HG02981 (cell line): ENCODE measurements at regions not wholly inside any gene's neighbourhood (a gene's known extent, or its start where the extent isn't known, plus 50 kb on each side); places are given as distances from the start of the nearest gene placed in this dataset.

Source experiments
- ATAC-seq: cut with Tn5 transposase; IDR thresholded peaks from one replicate; pipeline ENCODE4 v1.9.1; 2021; ENCODE audit warnings: mild to moderate bottlenecking, moderate library complexity; ENCODE audit not compliant: unreplicated experiment

DNA sequence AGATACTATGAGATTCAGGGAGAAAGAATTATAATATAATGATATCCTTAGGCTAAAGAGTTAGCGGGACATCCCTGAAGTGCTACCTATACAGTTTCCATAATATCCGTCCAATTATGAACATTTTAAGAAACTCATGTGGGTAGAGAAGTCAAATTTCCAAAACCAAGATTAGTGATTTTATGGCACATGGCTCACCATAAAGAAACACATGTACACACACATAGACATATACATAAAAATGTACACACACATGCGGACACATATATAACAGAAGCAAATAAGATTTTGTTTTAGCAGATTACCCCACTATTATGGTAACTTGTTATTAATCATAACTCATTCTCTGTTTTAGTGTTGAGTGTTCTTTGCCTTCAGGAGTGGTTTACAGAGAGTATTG lies 566.7 kb upstream of the NEGR1 start:
- ATAC-seq, result no peak

DNA sequence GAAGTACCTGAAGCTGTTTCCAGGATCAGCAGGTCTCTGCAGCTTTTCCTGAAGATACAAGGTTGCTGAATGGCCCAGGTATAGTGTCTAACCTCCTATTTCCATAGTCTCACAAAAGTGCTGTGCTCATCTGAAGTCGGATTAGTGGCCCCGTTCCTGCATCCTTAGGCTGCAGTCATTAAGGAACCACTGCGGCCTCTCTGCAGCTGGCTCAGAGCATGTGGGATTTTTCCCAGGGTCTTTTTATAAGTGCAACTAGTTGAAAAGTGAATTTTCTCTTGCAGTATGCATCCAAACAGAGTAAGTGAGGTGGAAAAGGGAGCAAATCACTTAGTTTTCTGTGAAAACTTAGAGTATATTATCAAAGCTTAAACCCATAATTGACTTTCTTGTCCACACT lies 565.3 kb upstream of the NEGR1 start:
- ATAC-seq, result no peak

DNA sequence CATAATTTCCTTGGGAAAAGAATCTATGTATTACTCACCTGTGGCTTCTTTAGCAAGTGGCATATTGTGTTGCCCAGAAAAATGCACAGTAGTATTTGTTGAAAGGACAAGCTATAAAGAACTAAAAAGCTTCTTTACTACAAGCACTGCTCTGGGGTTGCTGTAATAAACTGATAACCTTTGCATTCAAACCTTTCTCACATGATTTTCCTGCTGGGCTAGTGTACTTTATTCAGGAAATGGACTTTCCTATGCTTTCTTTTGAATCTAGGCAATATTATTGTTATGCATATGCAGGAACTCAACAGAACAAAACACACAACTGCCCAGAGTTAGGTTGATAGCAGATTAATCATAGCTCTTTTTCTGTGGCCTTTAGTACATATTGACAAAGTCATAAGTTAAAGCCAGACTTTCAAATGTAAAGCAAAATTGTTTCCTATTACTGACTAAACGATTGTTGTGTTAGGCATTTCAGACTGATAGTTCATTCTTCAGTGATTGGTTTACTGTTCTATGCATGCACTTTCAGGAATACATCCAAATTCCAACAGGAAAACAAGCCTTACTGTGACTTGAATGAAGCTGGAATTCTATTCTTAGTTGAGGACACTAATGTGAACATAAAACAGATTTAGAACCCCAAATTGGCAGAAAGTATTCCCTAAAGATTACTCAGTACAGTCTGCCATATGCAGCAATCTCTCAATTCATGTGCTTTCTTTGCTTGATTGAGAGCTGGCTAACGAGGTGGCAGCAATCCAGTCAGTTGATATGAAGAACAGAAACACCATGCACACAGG lies 564.3 kb upstream of the NEGR1 start:
- ATAC-seq, result no peak

DNA sequence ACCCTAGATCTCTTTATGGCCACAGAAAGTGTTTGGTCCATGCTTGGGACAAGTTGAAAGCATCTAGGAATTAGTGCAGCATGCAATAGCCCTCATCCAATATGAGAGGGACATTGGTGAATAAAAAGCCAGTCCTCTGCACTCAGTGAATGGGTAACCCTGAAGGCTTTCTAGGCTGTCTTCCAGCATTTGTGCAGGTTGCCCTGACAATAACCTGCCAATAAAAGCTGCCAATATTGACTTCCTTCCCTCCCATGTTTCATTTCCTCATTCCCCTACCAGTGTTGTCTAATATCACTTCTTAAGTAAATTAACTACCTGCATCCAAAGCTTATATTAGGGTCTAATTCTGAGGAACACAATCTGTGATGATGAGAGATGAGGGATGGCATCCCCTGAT lies 563.6 kb upstream of the NEGR1 start:
- no peak for ATAC-seq

DNA sequence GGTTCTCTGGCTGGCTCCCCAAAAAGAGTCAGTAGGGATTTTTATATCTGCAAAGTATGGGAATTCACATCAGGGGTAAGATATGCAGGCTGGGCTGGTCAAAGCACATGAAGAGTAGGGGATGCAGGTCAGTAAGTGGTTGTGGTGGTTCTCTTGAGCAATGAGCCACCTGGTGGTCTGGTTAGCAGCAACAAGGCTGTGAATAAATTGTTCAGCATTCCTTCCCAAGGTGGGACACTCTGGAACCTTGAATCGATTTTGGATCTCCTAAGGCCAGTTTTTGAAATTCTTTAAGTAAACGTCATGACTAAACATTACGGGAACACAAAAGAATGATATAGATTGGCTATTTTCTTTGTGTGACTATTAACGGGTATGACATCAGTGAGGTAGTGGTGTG lies 563.0 kb upstream of the NEGR1 start:
- ATAC-seq, result no peak

DNA sequence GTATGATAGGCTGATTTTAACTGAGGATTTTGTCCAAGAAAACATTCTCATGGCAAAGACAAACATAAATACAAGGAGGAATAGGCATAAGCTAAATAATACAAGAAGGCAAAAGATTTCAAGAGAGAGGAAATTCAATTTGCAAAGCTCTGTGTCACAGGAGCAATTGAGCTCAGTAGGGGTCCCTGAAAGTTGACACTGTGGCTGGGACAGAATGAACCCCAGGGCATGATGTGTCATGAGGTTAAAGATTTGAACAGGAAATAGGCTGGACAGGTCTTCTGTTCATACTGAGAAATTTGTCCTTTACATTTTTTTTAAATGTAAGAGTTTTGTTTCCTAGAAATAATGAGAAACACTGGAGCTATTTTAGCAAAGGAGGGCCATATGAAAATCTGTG lies 555.4 kb upstream of the NEGR1 start:
- ATAC-seq, result no peak

DNA sequence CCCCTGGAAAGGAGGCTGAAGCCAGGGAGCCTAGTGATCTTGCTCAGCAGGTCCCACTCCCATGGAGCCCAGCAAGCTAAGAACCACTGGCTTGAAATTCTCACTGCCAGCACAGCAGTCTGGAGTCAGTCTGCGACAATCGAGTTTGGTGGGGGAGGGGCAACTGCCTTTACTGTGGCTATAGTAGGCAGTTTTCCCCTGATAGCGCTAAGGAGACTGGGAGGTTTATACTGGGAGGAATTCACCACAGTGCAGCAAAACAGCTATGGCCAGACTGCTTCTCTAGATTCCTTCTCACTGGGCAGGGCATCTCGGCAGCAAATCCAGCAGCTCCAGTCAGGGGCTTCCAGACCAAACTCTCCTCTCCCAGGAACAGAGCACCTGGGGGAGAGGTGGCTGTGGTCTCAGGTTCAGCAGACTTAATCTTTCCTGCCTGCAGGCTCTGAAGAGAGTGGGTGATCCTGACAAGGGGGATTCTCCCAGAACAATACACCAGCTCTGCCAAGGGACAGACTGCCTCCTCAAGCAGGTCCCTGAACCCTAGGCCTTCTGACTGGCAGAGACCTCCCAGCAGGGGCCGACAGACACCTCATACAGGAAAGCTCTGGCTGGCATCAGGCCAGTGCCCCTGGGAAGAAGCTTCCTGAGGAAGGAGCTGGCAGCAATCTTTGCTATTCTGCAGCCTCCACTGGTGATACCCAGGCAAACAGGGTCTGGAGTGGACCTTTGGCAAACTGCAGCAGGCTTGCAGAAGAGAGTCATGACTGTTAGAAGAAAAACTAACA lies 548.5 kb upstream of the NEGR1 start:
- ATAC-seq, result no peak

DNA sequence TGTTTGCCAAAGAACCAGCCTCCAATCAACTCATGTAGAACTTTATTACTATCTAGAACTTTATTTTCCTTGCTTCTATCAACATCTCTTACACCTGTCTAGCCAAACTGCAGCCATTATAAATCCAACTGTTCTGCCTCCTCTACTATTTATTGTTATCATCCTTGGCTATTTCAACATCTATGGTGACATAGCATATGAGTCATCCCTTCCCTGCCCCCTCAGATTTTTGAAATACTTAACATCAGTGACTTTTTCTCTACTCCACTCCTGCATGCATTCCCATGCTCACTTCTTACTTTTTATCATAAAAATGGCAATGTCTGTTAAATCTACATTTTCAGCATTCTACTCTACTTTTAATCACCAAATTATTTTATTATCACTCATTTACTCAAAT lies 544.9 kb upstream of the NEGR1 start:
- ATAC-seq, result no peak

DNA sequence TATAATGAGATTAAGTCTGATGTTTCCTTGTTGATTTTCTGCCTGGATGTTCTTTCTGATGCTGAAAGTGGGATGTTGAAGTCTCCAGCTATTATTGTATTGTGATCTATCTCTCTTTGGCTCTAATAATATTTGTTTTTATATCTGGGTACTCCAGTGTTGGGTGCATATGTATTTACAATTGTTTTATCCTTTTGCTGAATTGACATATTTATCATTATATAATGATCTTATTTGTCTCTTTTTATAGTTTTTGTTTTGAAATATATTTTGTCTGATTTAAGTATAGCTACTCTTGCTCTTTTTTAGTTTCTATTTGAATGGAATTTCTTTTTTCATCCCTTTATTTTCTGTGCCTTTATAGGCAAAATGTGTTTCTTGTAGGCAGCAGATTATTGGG lies 522.2 kb upstream of the NEGR1 start:
- ATAC-seq, result no peak

GRCh38 chr1:72781038-72781437 lies 498.7 kb upstream of the NEGR1 start:
- ATAC-seq, result no peak

- ATAC-seq, result no peak
Observed at GRCh38 chr1:72780212-72780611, 497.9 kb upstream of the NEGR1 start.

DNA sequence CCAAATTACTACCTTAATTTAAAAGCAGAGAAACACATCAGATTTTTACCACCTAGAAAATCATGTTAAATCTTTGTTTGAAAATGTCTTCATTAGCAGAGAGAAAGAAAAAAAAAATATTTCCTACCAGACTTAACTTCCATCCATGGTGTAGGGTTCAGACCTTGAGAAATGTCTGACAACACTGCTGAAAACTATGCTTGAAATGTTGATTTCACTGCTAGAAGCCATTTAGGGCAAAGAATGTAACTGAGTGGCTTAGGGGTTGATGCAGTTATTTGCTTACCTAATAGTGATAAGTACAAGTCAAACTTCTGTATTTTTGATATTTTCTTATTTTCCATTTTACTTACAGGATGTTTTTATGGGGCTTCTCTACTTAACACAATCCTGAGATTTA lies 495.6 kb upstream of the NEGR1 start:
- ATAC-seq, result no peak

DNA sequence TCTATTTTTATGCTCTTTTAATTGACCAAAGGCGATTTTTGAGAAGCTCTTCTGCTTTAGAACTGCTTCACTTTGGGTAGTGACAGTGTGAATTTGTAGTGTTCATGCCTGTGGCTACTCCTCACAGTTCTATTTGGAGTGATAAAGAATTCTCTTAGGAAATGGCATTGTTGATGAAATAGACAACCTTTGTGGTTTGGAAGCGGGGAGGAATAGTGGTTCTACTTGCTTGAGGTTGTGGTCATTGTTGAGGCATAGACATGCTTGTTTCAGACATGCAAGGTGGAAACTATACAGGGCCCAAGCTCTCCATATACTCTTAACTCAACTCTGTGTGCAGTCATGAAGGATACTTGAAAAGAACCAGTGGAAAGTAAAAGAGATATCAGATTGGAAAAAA lies 481.1 kb upstream of the NEGR1 start:
- ATAC-seq, result no peak

GRCh38 chr1:72759486-72759885 lies 477.1 kb upstream of the NEGR1 start:
- ATAC-seq, result no peak

DNA sequence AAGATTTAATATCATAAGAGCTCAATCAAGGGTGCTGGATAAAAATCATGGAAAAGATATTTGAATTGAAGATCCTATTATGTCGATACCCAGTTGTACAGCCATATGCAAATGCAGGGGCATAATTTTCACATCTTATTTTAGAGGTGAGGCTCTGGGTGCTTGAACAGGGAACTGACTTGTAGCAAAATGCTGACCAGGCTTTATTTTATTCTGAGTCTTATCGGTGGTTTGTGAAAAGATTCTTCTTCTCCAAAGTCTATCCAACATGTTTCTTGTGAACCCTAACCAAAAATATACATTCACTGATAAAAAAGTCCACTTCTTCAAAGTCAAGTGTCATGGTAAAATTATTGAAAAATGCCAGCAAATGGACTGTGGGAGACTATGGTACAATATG lies 475.5 kb upstream of the NEGR1 start:
- ATAC-seq, result no peak

DNA sequence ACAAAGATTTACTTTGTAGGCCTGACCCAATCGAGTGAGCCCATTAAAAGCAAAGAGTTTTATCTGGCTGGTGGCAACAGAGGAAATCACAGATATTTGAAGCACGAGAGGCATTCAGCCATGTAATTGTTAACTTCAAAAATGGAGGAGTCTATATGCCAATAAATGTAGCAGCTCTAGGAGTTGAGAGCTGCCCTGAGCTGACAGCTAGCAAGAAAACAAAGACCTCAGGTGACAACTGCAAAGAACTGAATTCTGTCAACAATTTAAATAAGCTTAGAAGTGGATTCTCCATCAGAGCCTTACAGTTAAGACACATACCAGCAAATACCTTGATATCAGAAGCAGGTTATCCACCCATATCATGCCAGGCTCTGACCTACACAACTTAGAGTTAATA lies 463.1 kb upstream of the NEGR1 start:
- ATAC-seq, result no peak

DNA sequence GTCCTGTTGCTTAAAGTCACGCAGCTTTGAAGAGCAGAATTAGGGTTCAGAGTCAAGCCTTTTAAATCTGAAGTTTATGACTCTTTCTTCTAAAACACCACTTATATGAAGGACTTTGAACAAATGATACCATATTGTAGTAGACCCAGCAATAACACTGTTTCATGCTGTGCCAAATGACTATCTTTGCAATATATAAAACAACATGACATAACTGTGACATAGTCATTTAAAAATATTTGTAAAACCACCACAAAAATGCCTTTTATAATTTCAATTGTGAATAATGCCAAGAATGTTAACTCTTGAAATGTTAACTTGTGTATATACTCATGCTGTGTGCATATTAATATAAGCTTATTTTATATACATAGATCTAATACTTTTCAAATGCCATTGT lies 452.1 kb upstream of the NEGR1 start:
- ATAC-seq, result no peak

DNA sequence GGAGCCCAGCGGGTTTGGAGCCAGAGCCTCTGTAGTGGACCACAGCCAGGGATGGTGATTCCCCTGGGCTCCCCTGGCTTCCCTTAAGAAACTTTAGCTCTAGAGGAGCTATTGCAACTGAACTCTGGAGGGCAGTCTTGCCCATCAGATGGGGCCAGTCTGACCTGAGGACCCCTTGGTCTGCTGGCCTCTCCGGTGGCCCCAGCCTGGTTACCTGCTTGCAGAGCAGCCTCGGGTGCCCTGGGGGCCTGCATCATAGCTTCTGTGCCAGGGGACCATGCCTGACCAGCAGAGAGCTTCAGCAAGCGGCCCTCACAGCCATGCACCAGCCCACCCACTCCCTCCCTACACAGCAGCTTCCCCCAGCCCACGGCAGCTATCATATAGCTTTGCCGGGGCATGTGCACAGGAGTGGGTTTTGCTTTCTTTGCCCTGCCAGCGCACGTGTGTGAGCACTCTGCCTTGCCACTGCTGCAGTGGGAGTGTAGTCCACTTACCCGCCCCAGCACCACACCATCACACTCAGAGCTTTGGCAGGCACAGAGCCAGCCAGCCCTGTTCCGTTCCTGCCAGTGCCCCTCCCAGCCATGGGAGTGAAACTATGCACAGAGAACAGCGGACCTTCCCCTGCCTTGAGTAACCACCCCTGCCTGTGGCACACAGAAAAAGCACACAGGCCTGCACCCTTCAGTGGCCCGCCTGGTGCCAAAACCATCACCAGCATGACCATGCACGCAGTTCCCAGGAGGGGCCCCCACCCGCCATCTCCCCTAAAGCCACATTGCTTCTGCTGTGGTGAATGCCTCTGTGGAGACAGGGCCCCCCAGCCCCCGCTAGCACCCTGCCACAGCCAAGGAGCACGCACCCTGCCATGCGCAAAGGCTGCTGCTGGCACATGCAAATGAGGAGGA lies 442.9 kb upstream of the NEGR1 start:
- no peak for ATAC-seq

DNA sequence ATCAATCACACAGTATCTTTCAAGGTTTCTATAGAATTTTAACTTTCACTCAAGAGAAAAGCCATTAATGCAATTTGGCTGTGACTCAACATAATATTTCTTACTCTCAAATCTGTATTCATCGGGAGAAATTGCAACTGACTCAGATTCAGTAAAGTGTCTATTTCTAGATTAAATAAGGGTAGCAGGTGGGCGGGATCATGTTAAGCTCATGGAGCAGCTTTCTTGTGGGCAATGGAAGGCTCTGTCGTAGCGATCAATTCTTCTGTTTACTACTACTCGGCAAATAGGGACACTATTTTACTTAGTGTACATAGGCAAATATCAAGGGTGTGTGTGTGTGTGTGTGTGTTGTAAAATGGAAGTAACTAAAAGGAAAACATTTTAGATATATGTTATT lies 423.6 kb upstream of the NEGR1 start:
- ATAC-seq, result no peak

- ATAC-seq, result no peak
Observed at GRCh38 chr1:72704841-72705477, 422.6 kb upstream of the NEGR1 start.

- no peak for ATAC-seq
Observed at GRCh38 chr1:72697410-72697809, 415.1 kb upstream of the NEGR1 start.
